ENCODE measurements at regions not wholly inside any gene's neighbourhood (a gene's known extent, or its start where the extent isn't known, plus 50 kb on each side); places are given as distances from the start of the nearest gene placed in this dataset.

GRCh38 chr13:40343550-40344269 lies 322.7 kb downstream of the FOXO1 start:
- no peak for TF ChIP-seq REST (IDR thresholded peaks at IDR 0.05; ENCODE audit: insufficient read depth in 1 of 2, low read depth in 2 of 2, low read length in 2 of 2)
- no peak for TF ChIP-seq POLR2AphosphoS5 (IDR thresholded peaks at IDR 0.05; ENCODE audit: low read depth, low read length)
- TF ChIP-seq TAF1 (IDR thresholded peaks at IDR 0.05; ENCODE audit: borderline replicate concordance, insufficient read depth, low read length), result no peak
- TF ChIP-seq SIN3A (IDR thresholded peaks at IDR 0.05; ENCODE audit: borderline replicate concordance, insufficient read depth, low read length), result no peak
- TF ChIP-seq FOXP2 (optimal IDR thresholded peaks at IDR 0.05; ENCODE audit: borderline replicate concordance, extremely low read depth, extremely low read length, insufficient read depth), result no peak

Data from PFSK-1 (cell line).